Esophagus muscularis mucosa (tissue), 4 donors: ENCODE measurements at regions not wholly inside any gene's neighbourhood (a gene's known extent, or its start where the extent isn't known, plus 50 kb on each side); places are given as distances from the start of the nearest gene placed in this dataset.

ENCODE experiments used
- CTCF ChIP-seq, 3 experiments: fragments of 200-600 bp in 2 of 3; fragments of 450-650 bp in 1 of 3; sonication (generic) in 2 of 3; IDR thresholded peaks; one replicate each; pipeline ENCODE4 v1.5.1; 2017 to 2019; ENCODE audit warnings: antibody characterized with exemption in 3 of 3, mild to moderate bottlenecking in 2 of 3, moderate library complexity in 1 of 3
- EP300 ChIP-seq: sonication (generic); formaldehyde crosslinking; IDR thresholded peaks from one replicate; pipeline ENCODE4 v1.6.1; 2017; ENCODE audit warnings: antibody characterized with exemption
- POLR2A ChIP-seq: fragments of 450-650 bp; IDR thresholded peaks from one replicate; pipeline ENCODE4 v1.6.1; 2017; ENCODE audit warnings: antibody characterized with exemption, moderate library complexity, mild to moderate bottlenecking, low read depth
- POLR2AphosphoS5 ChIP-seq, 2 donors: sonication (generic); formaldehyde crosslinking; IDR thresholded peaks; one replicate each; pipeline ENCODE4 v1.6.1; 2017; ENCODE audit warnings: antibody characterized with exemption in 2 of 2

DNA sequence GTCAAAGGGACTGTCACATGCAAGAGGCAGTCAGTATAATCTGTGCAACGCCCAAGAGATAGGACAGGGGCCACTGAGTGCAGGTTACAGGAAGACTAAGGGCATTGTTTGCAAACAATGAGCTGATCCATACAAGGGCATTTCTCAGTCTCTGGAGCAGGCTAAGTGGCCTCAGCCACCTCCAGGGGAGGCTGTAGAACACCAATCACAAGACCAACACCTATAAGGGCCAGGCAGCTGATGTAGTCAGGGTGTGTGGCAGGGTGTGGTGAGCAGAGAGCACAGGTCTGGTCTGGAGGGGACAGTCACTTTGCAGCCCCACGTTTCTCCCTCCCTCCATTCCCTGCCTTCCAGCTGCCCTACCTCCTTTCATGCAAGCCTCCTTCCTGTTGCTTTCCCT is 83.2 kb upstream of the ADRA1B start:
- no peak for TF ChIP-seq POLR2AphosphoS5 (IDR thresholded peaks at IDR 0.05)
- no peak for TF ChIP-seq POLR2A
- no peak for TF ChIP-seq CTCF (IDR thresholded peaks at IDR 0.05)
- no peak for TF ChIP-seq EP300
